H1 (cell line): ENCODE measurements at regions not wholly inside any gene's neighbourhood (a gene's known extent, or its start where the extent isn't known, plus 50 kb on each side); places are given as distances from the start of the nearest gene placed in this dataset.

Experiments used
- CTCF ChIA-PET: fragments of 300-600 bp; sonication (Branson Sonifier 250); formaldehyde crosslinking; loops from one replicate; lab custom pipeline; 2021; ENCODE audit not compliant: partially characterized antibody; lab: Charles Lee
- POLR2A ChIA-PET: fragments of 300-600 bp; sonication (Branson Sonifier 250); formaldehyde crosslinking; loops from one replicate; lab custom pipeline; 2021; ENCODE audit warnings: inconsistent platforms; ENCODE audit not compliant: partially characterized antibody; lab: Charles Lee
- DNase-seq, 2 experiments: peaks; one replicate each; pipeline versions ENCODE4 v3.0.0 to v3.0.0-alpha.2; 2010 to 2022; ENCODE audit warnings: low spot score in 2 of 2, low read depth in 1 of 2, mixed read lengths in 1 of 2
- FAIRE-seq: peaks from 2 replicates; lab custom pipeline; 2011; peaks lifted over from hg19 to GRCh38; lab: Jason Lieb, UNC
- H2AFZ ChIP-seq: 2 replicates; pipeline ENCODE4 v1.8.1; 2012; ENCODE audit warnings: low read length, inconsistent platforms
- H2AK5ac ChIP-seq: 2 replicates; pipeline ENCODE4 v1.6.1; 2013; ENCODE audit warnings: low read depth, low read length
- H2BK120ac ChIP-seq: replicated peaks from 2 replicates; pipeline ENCODE3; 2013; ENCODE audit warnings: low read depth, low read length, inconsistent platforms
- H2BK12ac ChIP-seq: 2 replicates; pipeline ENCODE4 v1.6.1; 2013; ENCODE audit warnings: low read depth, low read length
- H2BK15ac ChIP-seq: 2 replicates; pipeline ENCODE4 v1.6.1; 2013; ENCODE audit warnings: low read length
- H2BK20ac ChIP-seq: 2 replicates; pipeline ENCODE4 v1.6.1; 2013; ENCODE audit warnings: low read length
- H2BK5ac ChIP-seq: 2 replicates; pipeline ENCODE4 v1.6.1; 2013; ENCODE audit warnings: low read depth, low read length
- H3K14ac ChIP-seq: 2 replicates; pipeline ENCODE4 v1.6.1; 2013; ENCODE audit warnings: inconsistent platforms; ENCODE audit not compliant: insufficient read length
- H3K18ac ChIP-seq: 2 replicates; pipeline ENCODE4 v1.6.1; 2013; ENCODE audit warnings: low read length; ENCODE audit errors: extremely low read depth
- H3K23ac ChIP-seq: 2 replicates; pipeline ENCODE4 v1.6.1; 2013; ENCODE audit warnings: inconsistent platforms; ENCODE audit not compliant: insufficient read length
- H3K23me2 ChIP-seq: 2 replicates; pipeline ENCODE4 v1.6.1; 2013; ENCODE audit warnings: low read depth, low read length
- H3K27ac ChIP-seq: 2 replicates; pipeline ENCODE4 v1.6.1; 2011; ENCODE audit warnings: low read depth, low read length, inconsistent platforms
- H3K27me3 ChIP-seq, 4 experiments: replicated peaks in 1 of 4; 1 replicate in 1 of 4; 2 replicates in 3 of 4; pipeline versions ENCODE4 v1.6.1 to v1.8.1; 2011 to 2013; ENCODE audit warnings: low read length in 3 of 4, mild to moderate bottlenecking in 3 of 4, inconsistent platforms in 2 of 4, mixed read lengths in 2 of 4, moderate library complexity in 1 of 4; ENCODE audit not compliant: control insufficient read depth in 3 of 4, insufficient read depth in 3 of 4; ENCODE audit errors: extremely low read depth in 1 of 4
- H3K36me3 ChIP-seq, 4 experiments: 2 replicates each; pipeline versions ENCODE4 v1.6.1 to v1.8.1; 2011 to 2013; ENCODE audit warnings: mild to moderate bottlenecking in 4 of 4, low read length in 3 of 4, moderate library complexity in 2 of 4, control low read depth in 1 of 4, inconsistent platforms in 1 of 4; ENCODE audit not compliant: insufficient read depth in 4 of 4, control insufficient read depth in 2 of 4
- H3K4ac ChIP-seq: replicated peaks from 2 replicates; pipeline ENCODE3; 2013; ENCODE audit warnings: low read length, low read depth, mixed read lengths, inconsistent platforms; ENCODE audit not compliant: insufficient read length
- H3K4me1 ChIP-seq, 4 experiments: replicated peaks in 1 of 4; 1 replicate in 1 of 4; 2 replicates in 3 of 4; pipeline versions ENCODE4 v1.6.1 to v1.8.1; 2011 to 2013; ENCODE audit warnings: low read length in 3 of 4, inconsistent platforms in 2 of 4, mixed read lengths in 1 of 4; ENCODE audit not compliant: insufficient read depth in 4 of 4, control insufficient read depth in 3 of 4
- H3K4me2 ChIP-seq, 2 experiments: 2 replicates each; pipeline versions ENCODE4 v1.6.1 to v1.8.1; 2011 to 2013; ENCODE audit warnings: low read depth in 2 of 2, low read length in 2 of 2, control low read depth in 1 of 2, inconsistent platforms in 1 of 2, mild to moderate bottlenecking in 1 of 2; ENCODE audit not compliant: insufficient read depth in 1 of 2
- H3K4me3 ChIP-seq, 4 experiments: fragments of 200-600, 300-600 bp in 1 of 4; sonication (generic), shearing (Covaris generic), sonication (Bioruptor Twin) in 1 of 4; 2 replicates each; pipeline versions ENCODE4 v1.5.1 to v1.8.1; 2011 to 2016; ENCODE audit warnings: low read length in 4 of 4, low read depth in 3 of 4, control low read depth in 2 of 4, inconsistent platforms in 2 of 4, mild to moderate bottlenecking in 2 of 4, mixed read lengths in 1 of 4, moderate library complexity in 1 of 4; ENCODE audit not compliant: insufficient read depth in 2 of 4; ENCODE audit errors: extremely low read depth in 1 of 4
- H3K56ac ChIP-seq: replicated peaks from 2 replicates; pipeline ENCODE3; 2013; ENCODE audit warnings: low read depth, mild to moderate bottlenecking, mixed read lengths, low read length, inconsistent platforms; ENCODE audit not compliant: insufficient read length
- H3K79me1 ChIP-seq: 2 replicates; pipeline ENCODE4 v1.6.1; 2013; ENCODE audit warnings: low read depth, low read length, control low read depth
- H3K79me2 ChIP-seq, 2 experiments: 2 replicates each; pipeline versions ENCODE4 v1.6.1 to v1.8.1; 2012 to 2013; ENCODE audit warnings: low read length in 2 of 2, mild to moderate bottlenecking in 2 of 2, inconsistent platforms in 1 of 2; ENCODE audit not compliant: insufficient read depth in 2 of 2, control insufficient read depth in 1 of 2
- H3K9ac ChIP-seq, 4 experiments: replicated peaks in 1 of 4; 1 replicate in 1 of 4; 2 replicates in 3 of 4; pipeline versions ENCODE4 v1.6.1 to v1.8.1; 2011 to 2013; ENCODE audit warnings: low read depth in 3 of 4, low read length in 3 of 4, control low read depth in 2 of 4, mild to moderate bottlenecking in 2 of 4, moderate library complexity in 2 of 4, inconsistent platforms in 1 of 4; ENCODE audit errors: extremely low read depth in 1 of 4
- H3K9me3 ChIP-seq, 2 experiments: 2 replicates each; pipeline versions ENCODE4 v1.6.1 to v1.8.1; 2012 to 2013; ENCODE audit warnings: mild to moderate bottlenecking in 2 of 2, moderate library complexity in 2 of 2, control low read depth in 1 of 2, inconsistent platforms in 1 of 2, low read depth in 1 of 2, low read length in 1 of 2, mixed read lengths in 1 of 2; ENCODE audit not compliant: insufficient read depth in 2 of 2
- H4K20me1 ChIP-seq, 2 experiments: replicated peaks in 1 of 2; 2 replicates each; pipeline versions ENCODE3 to v1.8.1; 2011 to 2013; ENCODE audit warnings: inconsistent platforms in 2 of 2, low read length in 2 of 2, mild to moderate bottlenecking in 1 of 2; ENCODE audit not compliant: insufficient read depth in 2 of 2, control insufficient read depth in 1 of 2
- H4K5ac ChIP-seq: 2 replicates; pipeline ENCODE4 v1.6.1; 2013; ENCODE audit warnings: low read length, low read depth, mixed read lengths, inconsistent platforms; ENCODE audit not compliant: insufficient read length
- H4K8ac ChIP-seq: 2 replicates; pipeline ENCODE4 v1.8.0; 2013; ENCODE audit warnings: mild to moderate bottlenecking, moderate library complexity, low read length, inconsistent platforms; ENCODE audit not compliant: insufficient read depth; ENCODE audit errors: extremely low read depth
- H4K91ac ChIP-seq: replicated peaks from 2 replicates; pipeline ENCODE3; 2013; ENCODE audit warnings: low read length, mixed read lengths, inconsistent platforms; ENCODE audit not compliant: insufficient read length
- EGR1 ChIP-seq: IDR thresholded peaks from 2 replicates; pipeline ENCODE4 v1.6.1; 2011; ENCODE audit warnings: low read depth, low read length, borderline replicate concordance
- EP300 ChIP-seq, 2 experiments: IDR thresholded peaks; 1 replicate in 1 of 2; 2 replicates in 1 of 2; pipeline ENCODE4 v1.6.1; 2011 to 2012; ENCODE audit warnings: low read depth in 2 of 2, low read length in 2 of 2, mild to moderate bottlenecking in 2 of 2, borderline replicate concordance in 1 of 2, inconsistent platforms in 1 of 2, moderate library complexity in 1 of 2
- HDAC6 ChIP-seq: IDR thresholded peaks from one replicate; pipeline ENCODE4 v1.7.1; 2012; ENCODE audit warnings: low read depth, mild to moderate bottlenecking, inconsistent platforms, low read length, moderate library complexity
- KDM4A ChIP-seq: IDR thresholded peaks from one replicate; pipeline ENCODE4 v1.7.1; 2012; ENCODE audit warnings: low read depth, mild to moderate bottlenecking, moderate library complexity, low read length, inconsistent platforms; ENCODE audit not compliant: severe bottlenecking
- MAFK ChIP-seq: IDR thresholded peaks from 2 replicates; pipeline ENCODE4 v1.6.1; 2012; ENCODE audit warnings: low read depth, mild to moderate bottlenecking, improper control_type of control experiment, low read length
- NRF1 ChIP-seq: IDR thresholded peaks from 2 replicates; pipeline ENCODE4 v1.6.1; 2011; ENCODE audit warnings: mild to moderate bottlenecking, low read depth, low read length, improper control_type of control experiment
- POU5F1 ChIP-seq: IDR thresholded peaks from 2 replicates; pipeline ENCODE4 v1.6.1; 2011; ENCODE audit warnings: low read depth, mild to moderate bottlenecking, low read length, moderate library complexity
- RFX5 ChIP-seq: IDR thresholded peaks from 2 replicates; pipeline ENCODE4 v1.6.1; 2011; ENCODE audit warnings: low read depth, low read length, improper control_type of control experiment, borderline replicate concordance
- RXRA ChIP-seq: IDR thresholded peaks from 2 replicates; pipeline ENCODE4 v1.6.1; 2011; ENCODE audit warnings: low read depth, mild to moderate bottlenecking, low read length, moderate library complexity; ENCODE audit not compliant: insufficient read depth
- SIX5 ChIP-seq: IDR thresholded peaks from 2 replicates; pipeline ENCODE4 v1.6.1; 2011; ENCODE audit warnings: mild to moderate bottlenecking, low read depth, low read length
- SP1 ChIP-seq: IDR thresholded peaks from 2 replicates; pipeline ENCODE4 v1.6.1; 2011; ENCODE audit warnings: low read depth, low read length
- SP4 ChIP-seq: IDR thresholded peaks from 2 replicates; pipeline ENCODE4 v1.6.1; 2012; ENCODE audit warnings: low read length, inconsistent platforms
- TCF12 ChIP-seq: IDR thresholded peaks from 2 replicates; pipeline ENCODE4 v1.6.1; 2011; ENCODE audit warnings: low read depth, mild to moderate bottlenecking, low read length
- YY1 ChIP-seq: IDR thresholded peaks from 2 replicates; pipeline ENCODE4 v1.6.1; 2011; ENCODE audit warnings: low read depth, mild to moderate bottlenecking, low read length
- WGBS, 2 experiments: shearing (Covaris generic) in 1 of 2; methylation state at CpG; one replicate each; pipeline versions ENCODE4 v1.1.6 to v1.1.7; 2013 to 2015; ENCODE audit warnings: low lambda C conversion rate in 2 of 2, mixed read lengths in 2 of 2, inconsistent platforms in 1 of 2, low coverage in 1 of 2, missing lambda C conversion rate in 1 of 2; ENCODE audit not compliant: insufficient replicate concordance in 2 of 2, insufficient coverage in 1 of 2, insufficient read length in 1 of 2; ENCODE audit errors: extremely low coverage in 1 of 2, missing lambda C conversion rate in 1 of 2; 5-methylcytosine and 5-hydroxymethylcytosine counted together
- TF ChIP-seq, protein P1 (sequence below): IDR thresholded peaks from 2 replicates; pipeline ENCODE4 v1.6.1; 2012; ENCODE audit warnings: low read length, inconsistent platforms

DNA sequence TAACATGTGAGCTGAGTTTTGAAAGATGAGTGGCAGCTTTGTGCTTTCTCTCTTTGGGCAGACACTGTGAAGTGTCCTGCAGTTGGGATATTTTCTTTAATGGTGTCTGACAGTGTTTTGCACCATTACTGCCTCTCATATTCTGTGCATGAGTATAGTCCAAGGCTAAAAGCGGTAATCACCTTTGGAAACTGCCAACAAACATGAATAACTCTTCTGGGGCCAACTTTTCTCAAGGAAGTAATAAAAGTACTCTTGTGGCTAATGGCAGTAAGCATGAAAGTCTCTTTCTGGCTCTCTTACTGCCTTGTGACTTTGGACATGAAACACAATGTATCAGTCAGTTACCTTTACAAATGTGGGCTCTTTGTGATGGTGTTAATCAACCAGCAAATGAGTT is 91.7 kb upstream of the SOX4 start:
- no peak overlapping the region for H2BK5ac ChIP-seq
- no peak overlapping the region for H2BK15ac ChIP-seq
- ChIA-PET CTCF (no interaction called here), POLR2A (no interaction called here)
- no peaks in the 10 kb centered on the region for H3K4me1 ChIP-seq
- no peak overlapping the region for H2BK20ac ChIP-seq
- H4K5ac ChIP-seq, result no peak overlapping the region
- no peak overlapping the region for H3K4me2 ChIP-seq
- H3K4me3 ChIP-seq, result no peak overlapping the region
- DNase-seq, result no peak
- no peaks in the 10 kb centered on the region for H3K27me3 ChIP-seq
- FAIRE-seq, result no peak
- H3K23ac ChIP-seq, result no peak overlapping the region
- no peak overlapping the region for H3K18ac ChIP-seq
- no peak overlapping the region for H2BK120ac ChIP-seq
- no peak overlapping the region for H3K56ac ChIP-seq
- no peak overlapping the region for H3K9ac ChIP-seq
- no peak overlapping the region for H2AFZ ChIP-seq
- no peaks in the 10 kb centered on the region for H3K23me2 ChIP-seq
- H4K20me1 ChIP-seq, result no peaks in the 10 kb centered on the region
- no peak overlapping the region for H2AK5ac ChIP-seq
- H3K9me3 ChIP-seq, result no peaks in the 10 kb centered on the region
- H3K79me1 ChIP-seq, result no peaks in the 10 kb centered on the region
- WGBS, 2 experiments, result 91% methylated on average over 1 of the region's 1 CpG; no CpG with 5 or more reads in 1 of the 2 experiments
- no peak overlapping the region for H3K14ac ChIP-seq
- H4K91ac ChIP-seq, result no peak overlapping the region
- no peak overlapping the region for H3K27ac ChIP-seq
- H2BK12ac ChIP-seq, result no peak overlapping the region
- no peak overlapping the region for H4K8ac ChIP-seq
- no peaks in the 10 kb centered on the region for H3K79me2 ChIP-seq
- H3K36me3 ChIP-seq, result no peaks in the 10 kb centered on the region
- H3K4ac ChIP-seq, result no peak overlapping the region
- no peak for TF ChIP-seq MAFK
- TF ChIP-seq YY1, result no peak
- no peak for TF ChIP-seq RFX5
- no peak for TF ChIP-seq SP4
- no peak for TF ChIP-seq RXRA
- no peak for TF ChIP-seq KDM4A
- TF ChIP-seq EP300 (IDR thresholded peaks at IDR 0.05; ENCODE audit: borderline replicate concordance in 1 of 2, low read depth in 2 of 2, low read length in 2 of 2), result no peak
- TF ChIP-seq NRF1, result no peak
- TF ChIP-seq, protein P1, sequence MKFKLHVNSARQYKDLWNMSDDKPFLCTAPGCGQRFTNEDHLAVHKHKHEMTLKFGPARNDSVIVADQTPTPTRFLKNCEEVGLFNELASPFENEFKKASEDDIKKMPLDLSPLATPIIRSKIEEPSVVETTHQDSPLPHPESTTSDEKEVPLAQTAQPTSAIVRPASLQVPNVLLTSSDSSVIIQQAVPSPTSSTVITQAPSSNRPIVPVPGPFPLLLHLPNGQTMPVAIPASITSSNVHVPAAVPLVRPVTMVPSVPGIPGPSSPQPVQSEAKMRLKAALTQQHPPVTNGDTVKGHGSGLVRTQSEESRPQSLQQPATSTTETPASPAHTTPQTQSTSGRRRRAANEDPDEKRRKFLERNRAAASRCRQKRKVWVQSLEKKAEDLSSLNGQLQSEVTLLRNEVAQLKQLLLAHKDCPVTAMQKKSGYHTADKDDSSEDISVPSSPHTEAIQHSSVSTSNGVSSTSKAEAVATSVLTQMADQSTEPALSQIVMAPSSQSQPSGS, result no peak
- TF ChIP-seq SIX5, result no peak
- no peak for TF ChIP-seq POU5F1
- no peak for TF ChIP-seq SP1
- no peak for TF ChIP-seq HDAC6
- no peak for TF ChIP-seq EGR1
- no peak for TF ChIP-seq TCF12
